Psoas muscle (tissue), 7 donors: ENCODE measurements at regions not wholly inside any gene's neighbourhood (a gene's known extent, or its start where the extent isn't known, plus 50 kb on each side); places are given as distances from the start of the nearest gene placed in this dataset.

Experiments used
- ATAC-seq, 4 donors: fragments of 200-7000 bp; cut with Tn5 transposase; one replicate each; pipeline ENCODE4 v1.9.1; 2020; ENCODE audit warnings: moderate library complexity in 3 of 4, mild to moderate bottlenecking in 2 of 4
- DNase-seq, 2 donors: peaks; one replicate each; pipeline ENCODE4 v3.0.0-alpha.2; 2020
- H3K27ac ChIP-seq: fragments of 200-600 bp; one replicate; pipeline ENCODE4 v1.8.0; 2022
- H3K27me3 ChIP-seq, 3 donors: fragments of 200-600 bp in 1 of 3; one replicate each; pipeline versions ENCODE4 v1.6.1 to v1.8.0; 2013 to 2022; ENCODE audit warnings: low read length in 2 of 3, mild to moderate bottlenecking in 2 of 3, moderate library complexity in 1 of 3; ENCODE audit not compliant: insufficient read depth in 3 of 3
- H3K36me3 ChIP-seq, 2 donors: fragments of 200-600 bp in 1 of 2; one replicate each; pipeline versions ENCODE4 v1.6.1 to v1.8.0; 2013 to 2022; ENCODE audit warnings: low read depth in 1 of 2, mild to moderate bottlenecking in 1 of 2, moderate library complexity in 1 of 2; ENCODE audit not compliant: insufficient read depth in 1 of 2
- H3K4me1 ChIP-seq: fragments of 200-600 bp; one replicate; pipeline ENCODE4 v1.8.0; 2022
- H3K4me3 ChIP-seq: fragments of 200-600 bp; one replicate; pipeline ENCODE4 v1.8.0; 2022; ENCODE audit warnings: mild to moderate bottlenecking
- H3K9me3 ChIP-seq: fragments of 200-600 bp; one replicate; pipeline ENCODE4 v1.8.0; 2022
- WGBS, 3 donors: extraction: QIAGEN DNeasy Blood & Tissue Kit; methylation state at CpG; one replicate each; pipeline versions ENCODE4 v1.1.6 to v1.1.7; 2013; 5-methylcytosine and 5-hydroxymethylcytosine counted together
- intact Hi-C, 2 donors: fragments of 100-400 bp; cut with DNase I; formaldehyde crosslinking; loops; one replicate each; pipeline versions ENCODE4 v1.11.0 to v1.14.2; 2022
- TF ChIP-seq, protein P1 (sequence below): fragments of 200-600 bp; IDR thresholded peaks from one replicate; pipeline ENCODE4 v1.8.0; 2022; ENCODE audit warnings: antibody characterized with exemption
- donor health status: healthy with polysubstance abuse.
- donor health status: DM: no; HTN: no; CAD: no; lungs with moderate emphysema.
- donor health status: Bipolar disorder and iron deficiency.
- donor health status: healthy.
- donor health status: DM: yes; HTN: yes; CAD: no.
- donor health status: DM: no; HTN: no; CAD: no.
- donor health status: DM: yes; HTN: yes; CAD: no.

GRCh38 chr18:11392980-11393885 lies 216.2 kb upstream of the SLC35G4 start:
- intact Hi-C loops = no loop called here
- no peaks in the 10 kb centered on the region for H3K4me1 ChIP-seq
- 60 to 66% (median 66%) methylated on average over 9 of the region's 9 CpGs for WGBS, 3 donors
- no peak overlapping the region for H3K4me3 ChIP-seq
- H3K9me3 ChIP-seq = no peaks in the 10 kb centered on the region
- ATAC-seq = no peak
- no peak for DNase-seq
- H3K27ac ChIP-seq = no peak overlapping the region
- no peaks in the 10 kb centered on the region for H3K36me3 ChIP-seq
- H3K27me3 ChIP-seq = no peaks in the 10 kb centered on the region
- TF ChIP-seq, protein P1, sequence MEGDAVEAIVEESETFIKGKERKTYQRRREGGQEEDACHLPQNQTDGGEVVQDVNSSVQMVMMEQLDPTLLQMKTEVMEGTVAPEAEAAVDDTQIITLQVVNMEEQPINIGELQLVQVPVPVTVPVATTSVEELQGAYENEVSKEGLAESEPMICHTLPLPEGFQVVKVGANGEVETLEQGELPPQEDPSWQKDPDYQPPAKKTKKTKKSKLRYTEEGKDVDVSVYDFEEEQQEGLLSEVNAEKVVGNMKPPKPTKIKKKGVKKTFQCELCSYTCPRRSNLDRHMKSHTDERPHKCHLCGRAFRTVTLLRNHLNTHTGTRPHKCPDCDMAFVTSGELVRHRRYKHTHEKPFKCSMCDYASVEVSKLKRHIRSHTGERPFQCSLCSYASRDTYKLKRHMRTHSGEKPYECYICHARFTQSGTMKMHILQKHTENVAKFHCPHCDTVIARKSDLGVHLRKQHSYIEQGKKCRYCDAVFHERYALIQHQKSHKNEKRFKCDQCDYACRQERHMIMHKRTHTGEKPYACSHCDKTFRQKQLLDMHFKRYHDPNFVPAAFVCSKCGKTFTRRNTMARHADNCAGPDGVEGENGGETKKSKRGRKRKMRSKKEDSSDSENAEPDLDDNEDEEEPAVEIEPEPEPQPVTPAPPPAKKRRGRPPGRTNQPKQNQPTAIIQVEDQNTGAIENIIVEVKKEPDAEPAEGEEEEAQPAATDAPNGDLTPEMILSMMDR = no peak

- WGBS, 3 donors = 84 to 88% (median 86%) methylated on average over 6 of the region's 6 CpGs
- Histone ChIP-seq H3K9me3 (no peaks in the 10 kb centered on the region), H3K4me3 (no peak overlapping the region), H3K27me3 (no peaks in the 10 kb centered on the region), H3K4me1 (no peaks in the 10 kb centered on the region), H3K27ac (no peak overlapping the region), H3K36me3 (no peaks in the 10 kb centered on the region)
- intact Hi-C loops = no loop called here
- ATAC-seq (no peak), DNase-seq (no peak)
- TF ChIP-seq, protein P1 = no peak
These were observed 217.1 kb upstream of the SLC35G4 start for GRCh38 chr18:11392292-11392691.

DNA sequence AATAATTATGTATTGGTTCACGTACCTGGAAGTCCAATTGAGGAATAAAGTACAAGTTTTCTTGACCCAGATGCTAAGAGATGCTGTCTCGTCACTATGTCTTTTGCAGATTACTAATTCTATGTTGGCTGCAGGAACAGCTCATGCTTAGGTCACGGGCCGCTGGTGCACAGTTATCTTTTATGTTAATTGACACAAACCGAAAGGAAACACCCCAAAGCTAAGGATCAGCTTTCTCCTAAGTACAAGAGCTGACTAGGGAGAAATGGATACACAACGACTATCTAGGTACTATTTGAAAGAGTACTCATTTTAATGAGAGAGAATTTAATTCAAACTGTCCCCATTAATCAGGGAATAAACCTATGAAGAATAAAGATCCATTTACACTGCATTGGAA lies 217.7 kb upstream of the SLC35G4 start:
- TF ChIP-seq, protein P1 = no peak
- 75 to 83% (median 75%) methylated on average over 6 of the region's 6 CpGs for WGBS, 3 donors
- intact Hi-C loops = no loop called here
- no peaks in the 10 kb centered on the region for H3K36me3 ChIP-seq
- no peak overlapping the region for H3K27ac ChIP-seq
- no peak overlapping the region for H3K4me3 ChIP-seq
- no peaks in the 10 kb centered on the region for H3K4me1 ChIP-seq
- H3K9me3 ChIP-seq = no peaks in the 10 kb centered on the region
- no peaks in the 10 kb centered on the region for H3K27me3 ChIP-seq
- ATAC-seq (no peak), DNase-seq (no peak)

- Histone ChIP-seq H3K9me3 (no peaks in the 10 kb centered on the region), H3K4me3 (no peak overlapping the region), H3K36me3 (no peaks in the 10 kb centered on the region), H3K27me3 (no peaks in the 10 kb centered on the region), H3K27ac (no peak overlapping the region), H3K4me1 (no peaks in the 10 kb centered on the region)
- intact Hi-C loops = loop anchor here in 1 of 2 donors (2.0 kb wide), 1 partner anchor 76 kb away; no protein-coding TSS in a partner anchor
- no peak for ATAC-seq
- 89 to 93% (median 92%) methylated on average over 10 of the region's 10 CpGs for WGBS, 3 donors
- TF ChIP-seq, protein P1 = no peak
- DNase-seq = no peak
These were observed 220.4 kb upstream of the SLC35G4 start for GRCh38 chr18:11388755-11389680.
